ENCODE measurements at regions not wholly inside any gene's neighbourhood (a gene's known extent, or its start where the extent isn't known, plus 50 kb on each side); places are given as distances from the start of the nearest gene placed in this dataset.

DNA sequence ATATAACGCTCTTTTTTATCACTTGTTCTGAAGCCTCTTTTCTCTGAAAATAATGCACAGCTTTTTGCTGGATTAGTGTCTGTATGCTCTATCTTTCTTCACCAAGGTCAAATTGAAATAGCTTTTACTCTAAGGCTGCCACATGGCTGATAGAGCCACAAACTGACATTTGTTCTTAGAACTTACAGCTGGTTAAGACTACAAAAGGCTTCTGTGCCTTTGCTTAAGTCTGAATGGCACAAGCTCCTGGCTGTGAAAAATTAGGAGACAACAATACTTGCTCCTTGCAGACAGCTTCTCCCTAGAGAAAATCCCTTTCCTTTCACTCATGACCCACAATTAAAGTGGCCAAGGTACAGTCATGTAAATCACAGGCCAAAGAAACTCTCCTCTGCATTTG, 515.3 kb downstream of the DSC3 start:
- TF ChIP-seq, protein P1, sequence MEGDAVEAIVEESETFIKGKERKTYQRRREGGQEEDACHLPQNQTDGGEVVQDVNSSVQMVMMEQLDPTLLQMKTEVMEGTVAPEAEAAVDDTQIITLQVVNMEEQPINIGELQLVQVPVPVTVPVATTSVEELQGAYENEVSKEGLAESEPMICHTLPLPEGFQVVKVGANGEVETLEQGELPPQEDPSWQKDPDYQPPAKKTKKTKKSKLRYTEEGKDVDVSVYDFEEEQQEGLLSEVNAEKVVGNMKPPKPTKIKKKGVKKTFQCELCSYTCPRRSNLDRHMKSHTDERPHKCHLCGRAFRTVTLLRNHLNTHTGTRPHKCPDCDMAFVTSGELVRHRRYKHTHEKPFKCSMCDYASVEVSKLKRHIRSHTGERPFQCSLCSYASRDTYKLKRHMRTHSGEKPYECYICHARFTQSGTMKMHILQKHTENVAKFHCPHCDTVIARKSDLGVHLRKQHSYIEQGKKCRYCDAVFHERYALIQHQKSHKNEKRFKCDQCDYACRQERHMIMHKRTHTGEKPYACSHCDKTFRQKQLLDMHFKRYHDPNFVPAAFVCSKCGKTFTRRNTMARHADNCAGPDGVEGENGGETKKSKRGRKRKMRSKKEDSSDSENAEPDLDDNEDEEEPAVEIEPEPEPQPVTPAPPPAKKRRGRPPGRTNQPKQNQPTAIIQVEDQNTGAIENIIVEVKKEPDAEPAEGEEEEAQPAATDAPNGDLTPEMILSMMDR (conservative IDR thresholded peaks at IDR 0.05), result no peak
- no peak for TF ChIP-seq ZFX (IDR thresholded peaks at IDR 0.05)
- no peak overlapping the region for H3K27ac ChIP-seq

DNA sequence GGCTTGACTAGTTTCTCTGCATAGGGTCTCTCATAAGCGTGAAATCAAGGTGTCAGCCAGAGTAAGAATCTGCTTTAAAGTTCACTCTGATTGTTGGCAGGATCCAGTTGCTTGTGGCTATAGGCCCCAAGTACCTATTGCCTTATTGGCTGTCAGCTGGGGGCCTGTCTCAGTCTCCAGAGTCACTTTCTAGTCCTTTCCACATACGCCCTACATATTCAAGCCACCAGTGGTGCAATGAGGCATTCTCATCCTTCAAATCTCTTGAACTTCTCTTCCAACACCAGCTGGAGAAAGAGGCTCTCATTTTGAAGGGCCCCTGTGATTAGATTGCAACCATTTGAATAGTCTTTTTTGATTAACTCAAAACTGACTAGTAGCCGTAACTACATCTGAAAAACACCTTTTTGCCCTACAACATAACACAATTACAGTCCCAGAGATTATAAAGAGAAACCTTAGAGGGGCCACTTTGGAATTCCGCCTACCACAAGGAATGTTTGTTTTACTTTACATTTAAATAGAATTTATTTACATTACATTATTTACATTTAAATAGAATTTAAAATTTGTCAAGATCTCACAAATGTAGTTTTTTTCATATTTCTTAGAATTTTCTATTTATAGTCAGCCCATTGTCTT, 520.1 kb downstream of the DSC3 start:
- TF ChIP-seq ZFX (IDR thresholded peaks at IDR 0.05), result no peak
- no peak overlapping the region for H3K27ac ChIP-seq

DNA sequence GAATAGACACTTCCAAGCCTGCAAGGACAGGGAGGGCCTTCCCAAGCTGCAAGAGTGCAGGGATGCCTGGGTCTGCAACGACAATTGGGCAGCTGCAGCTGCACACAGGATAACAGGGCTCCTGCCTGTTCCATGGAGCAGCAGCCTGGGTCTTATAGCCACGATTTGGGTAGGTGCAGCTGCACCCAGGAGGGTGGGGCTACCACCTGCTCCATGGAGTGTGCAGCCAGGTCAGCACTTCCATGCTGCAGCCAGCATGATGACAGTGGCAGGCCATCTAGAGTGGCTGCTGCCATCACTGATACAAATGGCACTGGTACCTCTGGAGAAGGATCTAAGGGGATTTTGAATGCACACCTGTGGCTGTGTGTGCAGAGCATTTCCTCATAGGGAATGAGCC, 528.5 kb downstream of the DSC3 start:
- TF ChIP-seq ZFX (IDR thresholded peaks at IDR 0.05), result no peak
- TF ChIP-seq, protein P1 (conservative IDR thresholded peaks at IDR 0.05), result no peak
- H3K27ac ChIP-seq, result no peak overlapping the region

DNA sequence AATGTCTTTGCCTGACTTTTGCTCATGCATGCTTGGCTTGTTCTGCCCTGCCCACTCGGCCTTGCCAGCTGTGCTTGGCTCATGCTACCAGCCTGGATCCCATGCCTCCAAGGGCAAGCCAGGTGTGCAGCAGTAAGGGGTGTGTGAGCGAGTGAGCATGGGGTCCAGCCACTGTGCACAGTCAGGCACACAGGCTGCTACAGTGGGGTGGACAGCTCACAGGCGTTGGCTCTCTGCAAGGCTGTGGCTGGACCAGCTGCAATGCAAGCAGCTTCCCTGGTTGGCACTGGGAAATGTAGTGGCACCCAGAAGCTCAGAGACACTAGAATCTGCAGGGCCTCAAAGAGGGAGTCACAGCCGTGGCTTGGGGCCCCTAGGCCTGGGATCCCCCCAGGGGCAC, 529.7 kb downstream of the DSC3 start:
- TF ChIP-seq, protein P1 (conservative IDR thresholded peaks at IDR 0.05), result no peak
- no peak for TF ChIP-seq ZFX (IDR thresholded peaks at IDR 0.05)

DNA sequence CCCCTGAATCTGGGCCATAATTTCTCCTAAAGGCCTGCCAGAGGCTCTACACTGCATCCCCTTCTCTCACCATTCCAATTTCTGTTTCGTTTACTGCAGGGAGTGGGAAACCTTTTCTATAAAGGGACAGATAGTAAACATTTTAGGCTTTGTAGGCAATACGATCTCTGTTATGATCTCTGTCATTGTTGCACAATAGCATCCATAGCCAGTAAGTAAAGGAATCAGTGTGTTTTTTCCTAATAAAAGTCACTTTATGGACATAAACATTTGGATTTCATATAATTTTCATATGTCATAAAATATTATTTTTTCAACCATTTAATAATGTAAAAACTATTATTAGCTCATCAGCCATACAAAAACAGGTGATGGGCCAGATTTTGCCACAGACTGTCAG, 531.7 kb downstream of the DSC3 start:
- H3K27ac ChIP-seq, result no peak overlapping the region
- TF ChIP-seq ZFX (IDR thresholded peaks at IDR 0.05), result no peak
- TF ChIP-seq, protein P1 (conservative IDR thresholded peaks at IDR 0.05), result no peak

More for the DNA sequence above, 529.7 kb downstream of the DSC3 start:
- no peak overlapping the region for H3K27ac ChIP-seq

DNA sequence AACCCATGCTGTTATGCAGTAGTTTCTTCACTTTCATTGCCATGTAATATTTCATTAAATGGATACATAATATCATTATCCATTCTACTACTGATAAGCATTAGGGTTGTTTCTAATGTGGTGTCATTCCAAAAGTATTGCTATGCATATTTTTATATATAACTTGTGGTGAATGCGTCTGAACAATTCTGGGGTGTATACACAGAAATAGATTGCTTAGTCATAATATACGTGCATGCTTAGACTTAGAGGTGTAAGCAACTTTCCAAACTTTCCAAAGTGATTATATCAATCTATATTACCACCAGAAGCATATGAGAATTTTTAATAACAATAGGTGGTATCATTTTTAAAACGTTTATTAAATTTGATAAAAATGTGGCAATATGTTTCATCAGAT, 540.9 kb downstream of the DSC3 start:
- TF ChIP-seq ZFX (IDR thresholded peaks at IDR 0.05), result no peak
- TF ChIP-seq, protein P1 (conservative IDR thresholded peaks at IDR 0.05), result no peak
- H3K27ac ChIP-seq, result no peak overlapping the region

DNA sequence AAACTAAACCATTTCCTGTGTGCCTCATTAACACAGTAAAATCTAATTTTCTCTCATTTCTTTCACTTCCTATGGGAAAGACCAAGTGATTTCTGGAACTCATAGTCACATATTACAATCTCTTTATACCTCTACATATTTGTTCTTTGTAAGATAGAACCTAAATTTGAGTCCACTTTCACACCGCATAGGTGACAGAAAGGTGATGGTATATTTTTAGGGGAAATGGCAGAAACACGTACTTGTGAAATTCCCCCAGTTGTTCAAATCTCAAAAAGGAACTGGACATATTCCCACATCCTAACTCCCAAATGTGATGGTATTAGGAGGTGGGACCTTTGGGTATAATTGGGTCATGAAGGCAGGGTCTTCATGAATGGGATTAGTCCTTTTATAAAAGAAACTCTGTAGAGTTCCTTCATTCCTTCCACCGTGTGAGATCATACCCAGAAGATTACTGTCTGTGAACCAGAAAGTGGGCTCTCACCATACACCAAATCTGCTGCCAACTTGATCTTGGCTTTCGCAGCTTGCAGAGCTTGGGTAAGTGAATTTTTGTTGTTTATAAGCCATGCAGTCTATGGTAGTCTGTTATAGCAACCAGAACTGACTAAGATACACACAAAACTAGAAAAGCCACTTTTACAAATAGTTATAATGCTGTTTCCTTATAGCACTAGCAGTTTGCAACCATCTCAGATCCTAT, 542.1 kb downstream of the DSC3 start:
- TF ChIP-seq, protein P1 (conservative IDR thresholded peaks at IDR 0.05), result no peak
- no peak for TF ChIP-seq ZFX (IDR thresholded peaks at IDR 0.05)

DNA sequence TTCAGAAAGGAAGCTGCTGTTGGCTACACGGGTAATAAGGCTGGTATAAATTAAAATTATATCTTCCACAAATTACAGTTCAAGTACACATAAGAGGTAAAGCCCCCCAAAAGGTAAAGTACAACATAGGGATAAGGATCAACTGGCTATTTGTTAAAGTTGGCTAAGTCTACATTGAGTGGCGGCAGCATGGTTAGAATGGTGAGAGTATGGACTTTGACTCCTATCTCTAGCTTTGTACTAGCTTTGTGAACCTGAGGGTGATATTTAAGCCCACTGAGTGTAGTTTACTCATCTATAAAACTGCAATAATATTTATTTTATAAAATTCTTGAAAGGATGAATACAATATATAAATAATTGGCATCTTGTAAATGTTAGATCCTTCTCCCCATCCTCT, 542.8 kb downstream of the DSC3 start:
- TF ChIP-seq, protein P1 (conservative IDR thresholded peaks at IDR 0.05), result no peak
- TF ChIP-seq ZFX (IDR thresholded peaks at IDR 0.05), result no peak
- H3K27ac ChIP-seq, result no peak overlapping the region

More for the DNA sequence above, 542.1 kb downstream of the DSC3 start:
- no peak overlapping the region for H3K27ac ChIP-seq
